ENCODE measurements at regions not wholly inside any gene's neighbourhood (a gene's known extent, or its start where the extent isn't known, plus 50 kb on each side); places are given as distances from the start of the nearest gene placed in this dataset.

GRCh38 chr16:55947366-55947765 is 72.2 kb upstream of the CES5A start:
- ATAC-seq (no peak), DNase-seq (no peak)
- H3K27ac ChIP-seq = no peak overlapping the region
- no peaks in the 10 kb centered on the region for H3K9me3 ChIP-seq
- peaks cover 7% of the 10 kb centered on the region for H3K4me1 ChIP-seq
- no peaks in the 10 kb centered on the region for H3K36me3 ChIP-seq
- no peak overlapping the region for H3K4me3 ChIP-seq
- H3K27me3 ChIP-seq = peaks cover 9% of the 10 kb centered on the region
- TF ChIP-seq CTCF (IDR thresholded peaks at IDR 0.05) = no peak
- intact Hi-C loops (cut with DNase I) = no loop called here

- peak; percentile 91 for TF ChIP-seq CTCF (IDR thresholded peaks at IDR 0.05)
- Histone ChIP-seq H3K27me3 (peaks cover 9% of the 10 kb centered on the region), H3K4me1 (peaks cover 7% of the 10 kb centered on the region), H3K9me3 (no peaks in the 10 kb centered on the region), H3K36me3 (no peaks in the 10 kb centered on the region), H3K4me3 (no peak overlapping the region), H3K27ac (no peak overlapping the region)
- peak; percentile 94 for ATAC-seq
- no peak for DNase-seq
- intact Hi-C loops (cut with DNase I) = no loop called here
These were observed 69.2 kb upstream of the CES5A start for GRCh38 chr16:55944377-55944802.

DNA sequence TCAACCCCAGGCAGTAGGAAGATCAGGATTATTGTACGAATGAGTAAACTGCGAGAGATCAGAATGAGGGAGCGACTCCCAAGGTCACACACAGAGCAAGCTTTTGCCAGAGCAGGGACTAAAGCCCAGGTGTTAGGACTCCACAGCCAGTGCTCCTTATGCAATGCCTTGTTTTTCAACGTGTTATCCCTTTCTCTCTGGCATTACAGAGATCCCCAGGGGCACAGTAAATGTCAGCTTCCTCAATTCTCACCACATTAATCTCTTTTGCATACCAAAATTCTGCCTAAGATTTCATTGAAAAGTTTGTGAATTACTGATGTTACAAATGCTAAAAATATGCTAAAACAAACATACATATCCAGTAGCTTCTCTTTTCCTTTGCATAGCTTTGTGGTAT is 68.1 kb upstream of the CES5A start:
- no peak for TF ChIP-seq CTCF (IDR thresholded peaks at IDR 0.05)
- no peaks in the 10 kb centered on the region for H3K36me3 ChIP-seq
- ATAC-seq = no peak
- H3K4me1 ChIP-seq = peaks cover 7% of the 10 kb centered on the region
- H3K9me3 ChIP-seq = no peaks in the 10 kb centered on the region
- H3K27me3 ChIP-seq = peaks cover 9% of the 10 kb centered on the region
- H3K27ac ChIP-seq = no peak overlapping the region
- intact Hi-C loops (cut with DNase I) = no loop called here
- no peak overlapping the region for H3K4me3 ChIP-seq
- DNase-seq = no peak

- H3K27ac ChIP-seq = no peak overlapping the region
- no peaks in the 10 kb centered on the region for H3K36me3 ChIP-seq
- intact Hi-C loops (cut with DNase I) = no loop called here
- H3K4me3 ChIP-seq = no peak overlapping the region
- no peaks in the 10 kb centered on the region for H3K9me3 ChIP-seq
- H3K4me1 ChIP-seq = peaks cover 7% of the 10 kb centered on the region
- no peak for TF ChIP-seq CTCF (IDR thresholded peaks at IDR 0.05)
- DNase-seq = no peak
- no peak for ATAC-seq
- peaks cover 9% of the 10 kb centered on the region for H3K27me3 ChIP-seq
These were observed 67.6 kb upstream of the CES5A start for GRCh38 chr16:55942821-55943220.

GRCh38 chr16:55941552-55941951 is 66.4 kb upstream of the CES5A start:
- DNase-seq (no peak), ATAC-seq (no peak)
- H3K9me3 ChIP-seq = no peaks in the 10 kb centered on the region
- H3K36me3 ChIP-seq = no peaks in the 10 kb centered on the region
- H3K4me3 ChIP-seq = no peak overlapping the region
- H3K27me3 ChIP-seq = peaks cover 13% of the 10 kb centered on the region
- peaks cover 7% of the 10 kb centered on the region for H3K4me1 ChIP-seq
- intact Hi-C loops (cut with DNase I) = no loop called here
- TF ChIP-seq CTCF (IDR thresholded peaks at IDR 0.05) = no peak
- no peak overlapping the region for H3K27ac ChIP-seq

DNA sequence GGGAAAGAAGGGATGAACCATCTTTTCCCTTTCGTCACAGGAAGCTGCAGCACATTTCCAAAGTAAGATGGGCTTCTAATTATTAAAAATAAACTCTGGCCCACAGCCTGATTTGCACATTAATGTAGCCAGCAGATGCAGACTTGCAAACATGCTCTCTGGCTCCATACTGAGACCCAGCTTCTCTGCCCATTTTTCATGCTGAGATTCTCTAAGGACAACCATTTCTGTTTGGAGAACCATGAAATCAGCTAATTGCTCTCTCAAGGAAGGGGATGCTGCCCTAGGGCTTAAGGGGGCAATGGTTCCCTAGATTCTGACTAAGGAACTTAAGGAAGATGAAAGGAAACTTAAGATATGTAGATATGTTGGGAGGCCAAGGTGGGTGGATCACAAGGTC is 63.0 kb upstream of the CES5A start:
- ATAC-seq = no peak
- Histone ChIP-seq H3K36me3 (no peaks in the 10 kb centered on the region), H3K4me3 (no peak overlapping the region), H3K27ac (no peak overlapping the region), H3K9me3 (no peaks in the 10 kb centered on the region), H3K4me1 (no peaks in the 10 kb centered on the region), H3K27me3 (peaks cover 4% of the 10 kb centered on the region)
- intact Hi-C loops (cut with DNase I) = no loop called here
- no peak for DNase-seq
- no peak for TF ChIP-seq CTCF (IDR thresholded peaks at IDR 0.05)
